Stimulated activated naive CD8-positive, alpha-beta T cell treated with anti-CD3 and anti-CD28 coated beads, Interleukin-15, Interleukin-2, amounts not matched to agents 100 ng/mL and 50 ng/mL, for 24 hours (primary cell): ENCODE measurements at regions not wholly inside any gene's neighbourhood (a gene's known extent, or its start where the extent isn't known, plus 50 kb on each side); places are given as distances from the start of the nearest gene placed in this dataset.

Experiments
- H3K27ac Mint-ChIP-seq: one replicate; pipeline ENCODE4 v1.8.0; 2021; ENCODE audit warnings: mild to moderate bottlenecking, mixed read lengths
- H3K27me3 Mint-ChIP-seq: one replicate; pipeline ENCODE4 v1.8.0; 2021; ENCODE audit warnings: mixed read lengths
- H3K36me3 Mint-ChIP-seq: one replicate; pipeline ENCODE4 v1.8.0; 2021; ENCODE audit warnings: low read depth, mixed read lengths
- H3K4me1 Mint-ChIP-seq: one replicate; pipeline ENCODE4 v1.8.0; 2021; ENCODE audit warnings: low read depth, mixed read lengths
- H3K4me3 Mint-ChIP-seq: one replicate; pipeline ENCODE4 v1.8.0; 2021; ENCODE audit warnings: mild to moderate bottlenecking, mixed read lengths
- H3K9me3 Mint-ChIP-seq: one replicate; pipeline ENCODE4 v1.8.0; 2021; ENCODE audit warnings: mixed read lengths

- Mint-ChIP-seq H3K4me1 (no peaks in the 10 kb centered on the region), H3K4me3 (no peak overlapping the region), H3K9me3 (no peaks in the 10 kb centered on the region), H3K27me3 (peaks cover 56% of the 10 kb centered on the region), H3K27ac (no peak overlapping the region), H3K36me3 (no peaks in the 10 kb centered on the region)
Measured at GRCh38 chr11:69983571-69983877, 94.6 kb upstream of the ANO1 start.

- peaks cover 56% of the 10 kb centered on the region for H3K27me3 Mint-ChIP-seq
- no peaks in the 10 kb centered on the region for H3K36me3 Mint-ChIP-seq
- no peaks in the 10 kb centered on the region for H3K9me3 Mint-ChIP-seq
Measured at GRCh38 chr11:69983897-69984438, 94.1 kb upstream of the ANO1 start.

GRCh38 chr11:69984457-69985261 lies 93.5 kb upstream of the ANO1 start:
- Mint-ChIP-seq H3K4me3 (no peak overlapping the region), H3K9me3 (no peaks in the 10 kb centered on the region), H3K36me3 (no peaks in the 10 kb centered on the region), H3K4me1 (no peaks in the 10 kb centered on the region), H3K27me3 (peaks cover 59% of the 10 kb centered on the region), H3K27ac (no peak overlapping the region)

More at GRCh38 chr11:69983897-69984438, 94.1 kb upstream of the ANO1 start:
- H3K4me1 Mint-ChIP-seq = no peaks in the 10 kb centered on the region
- no peak overlapping the region for H3K4me3 Mint-ChIP-seq
- H3K27ac Mint-ChIP-seq = no peak overlapping the region

GRCh38 chr11:69985331-69985640 lies 92.8 kb upstream of the ANO1 start:
- Mint-ChIP-seq H3K4me3 (no peak overlapping the region), H3K27ac (no peak overlapping the region), H3K4me1 (no peaks in the 10 kb centered on the region), H3K27me3 (peaks cover 62% of the 10 kb centered on the region), H3K9me3 (no peaks in the 10 kb centered on the region), H3K36me3 (no peaks in the 10 kb centered on the region)

- Mint-ChIP-seq H3K36me3 (no peaks in the 10 kb centered on the region), H3K4me1 (no peaks in the 10 kb centered on the region), H3K9me3 (no peaks in the 10 kb centered on the region), H3K27ac (no peak overlapping the region), H3K27me3 (peaks cover 65% of the 10 kb centered on the region), H3K4me3 (no peak overlapping the region)
Measured at GRCh38 chr11:69985641-69986439, 92.3 kb upstream of the ANO1 start.

- H3K36me3 Mint-ChIP-seq = no peaks in the 10 kb centered on the region
- H3K27me3 Mint-ChIP-seq = peaks cover 67% of the 10 kb centered on the region
- H3K27ac Mint-ChIP-seq = no peak overlapping the region
- no peaks in the 10 kb centered on the region for H3K4me1 Mint-ChIP-seq
- H3K9me3 Mint-ChIP-seq = no peaks in the 10 kb centered on the region
- H3K4me3 Mint-ChIP-seq = no peak overlapping the region
Measured at GRCh38 chr11:69986440-69986787, 91.7 kb upstream of the ANO1 start.

- H3K36me3 Mint-ChIP-seq = no peaks in the 10 kb centered on the region
- H3K4me1 Mint-ChIP-seq = no peaks in the 10 kb centered on the region
- no peaks in the 10 kb centered on the region for H3K9me3 Mint-ChIP-seq
- H3K27ac Mint-ChIP-seq = no peak overlapping the region
- peaks cover 64% of the 10 kb centered on the region for H3K27me3 Mint-ChIP-seq
- no peak overlapping the region for H3K4me3 Mint-ChIP-seq
Measured at GRCh38 chr11:69986830-69987229, 91.3 kb upstream of the ANO1 start.

GRCh38 chr11:69992026-69992425 lies 86.1 kb upstream of the ANO1 start:
- H3K27me3 Mint-ChIP-seq = peaks cover 44% of the 10 kb centered on the region
- H3K27ac Mint-ChIP-seq = no peak overlapping the region
- no peak overlapping the region for H3K4me3 Mint-ChIP-seq
- no peaks in the 10 kb centered on the region for H3K36me3 Mint-ChIP-seq
- no peaks in the 10 kb centered on the region for H3K9me3 Mint-ChIP-seq
- no peaks in the 10 kb centered on the region for H3K4me1 Mint-ChIP-seq

- Mint-ChIP-seq H3K4me3 (no peak overlapping the region), H3K4me1 (no peaks in the 10 kb centered on the region), H3K27ac (no peak overlapping the region), H3K27me3 (peaks cover 42% of the 10 kb centered on the region), H3K36me3 (no peaks in the 10 kb centered on the region), H3K9me3 (no peaks in the 10 kb centered on the region)
Measured at GRCh38 chr11:69992943-69993694, 85.0 kb upstream of the ANO1 start.

- H3K27ac Mint-ChIP-seq = no peak overlapping the region
- H3K36me3 Mint-ChIP-seq = no peaks in the 10 kb centered on the region
- H3K9me3 Mint-ChIP-seq = no peaks in the 10 kb centered on the region
- H3K4me3 Mint-ChIP-seq = no peak overlapping the region
- peaks cover 33% of the 10 kb centered on the region for H3K27me3 Mint-ChIP-seq
- no peaks in the 10 kb centered on the region for H3K4me1 Mint-ChIP-seq
Measured at GRCh38 chr11:69994810-69995209, 83.3 kb upstream of the ANO1 start.

- H3K27ac Mint-ChIP-seq = no peak overlapping the region
- no peaks in the 10 kb centered on the region for H3K36me3 Mint-ChIP-seq
- no peaks in the 10 kb centered on the region for H3K9me3 Mint-ChIP-seq
- H3K4me3 Mint-ChIP-seq = no peak overlapping the region
- peaks cover 5% of the 10 kb centered on the region for H3K4me1 Mint-ChIP-seq
- peaks cover 28% of the 10 kb centered on the region for H3K27me3 Mint-ChIP-seq
Measured at GRCh38 chr11:69995697-69996096, 82.4 kb upstream of the ANO1 start.

- H3K27ac Mint-ChIP-seq = no peak overlapping the region
- H3K27me3 Mint-ChIP-seq = peaks cover 25% of the 10 kb centered on the region
- H3K4me1 Mint-ChIP-seq = peaks cover 5% of the 10 kb centered on the region
- no peaks in the 10 kb centered on the region for H3K9me3 Mint-ChIP-seq
- H3K4me3 Mint-ChIP-seq = no peak overlapping the region
- H3K36me3 Mint-ChIP-seq = no peaks in the 10 kb centered on the region
Measured at GRCh38 chr11:69996451-69996850, 81.7 kb upstream of the ANO1 start.

- no peak overlapping the region for H3K4me3 Mint-ChIP-seq
- no peaks in the 10 kb centered on the region for H3K36me3 Mint-ChIP-seq
- no peak overlapping the region for H3K27ac Mint-ChIP-seq
- H3K27me3 Mint-ChIP-seq = peaks cover 25% of the 10 kb centered on the region
- peaks cover 5% of the 10 kb centered on the region for H3K4me1 Mint-ChIP-seq
- H3K9me3 Mint-ChIP-seq = no peaks in the 10 kb centered on the region
Measured at GRCh38 chr11:69997352-69997751, 80.8 kb upstream of the ANO1 start.

GRCh38 chr11:69999721-70000120 lies 78.4 kb upstream of the ANO1 start:
- Mint-ChIP-seq H3K36me3 (no peaks in the 10 kb centered on the region), H3K27me3 (peaks cover 21% of the 10 kb centered on the region), H3K4me3 (no peak overlapping the region), H3K27ac (no peak overlapping the region), H3K4me1 (peaks cover 10% of the 10 kb centered on the region), H3K9me3 (no peaks in the 10 kb centered on the region)

GRCh38 chr11:70000228-70000627 lies 77.9 kb upstream of the ANO1 start:
- Mint-ChIP-seq H3K4me3 (no peak overlapping the region), H3K36me3 (no peaks in the 10 kb centered on the region), H3K27me3 (peaks cover 21% of the 10 kb centered on the region), H3K4me1 (peaks cover 10% of the 10 kb centered on the region), H3K27ac (no peak overlapping the region), H3K9me3 (no peaks in the 10 kb centered on the region)
